ENCODE measurements at regions not wholly inside any gene's neighbourhood (a gene's known extent, or its start where the extent isn't known, plus 50 kb on each side); places are given as distances from the start of the nearest gene placed in this dataset.

DNA sequence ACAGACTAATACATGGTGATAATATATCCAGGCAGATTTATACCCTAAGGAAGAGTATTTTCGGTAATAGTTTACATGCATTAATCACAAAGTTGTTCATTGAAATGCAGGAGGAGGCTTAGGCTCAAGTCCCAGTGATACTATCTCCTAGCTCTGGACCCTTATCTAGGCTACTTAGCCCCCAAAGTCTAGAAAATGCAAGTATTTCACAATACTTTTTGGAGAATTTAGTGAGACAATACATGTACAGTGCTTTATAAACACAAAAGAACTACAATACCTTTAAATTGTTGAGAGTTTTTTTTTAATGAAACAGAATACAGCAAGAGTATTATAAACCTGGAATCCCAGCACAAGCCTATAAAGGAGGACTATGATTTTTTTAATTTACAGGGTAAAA lies 473.9 kb downstream of the HS3ST3B1 start:
- TF ChIP-seq, protein P1, sequence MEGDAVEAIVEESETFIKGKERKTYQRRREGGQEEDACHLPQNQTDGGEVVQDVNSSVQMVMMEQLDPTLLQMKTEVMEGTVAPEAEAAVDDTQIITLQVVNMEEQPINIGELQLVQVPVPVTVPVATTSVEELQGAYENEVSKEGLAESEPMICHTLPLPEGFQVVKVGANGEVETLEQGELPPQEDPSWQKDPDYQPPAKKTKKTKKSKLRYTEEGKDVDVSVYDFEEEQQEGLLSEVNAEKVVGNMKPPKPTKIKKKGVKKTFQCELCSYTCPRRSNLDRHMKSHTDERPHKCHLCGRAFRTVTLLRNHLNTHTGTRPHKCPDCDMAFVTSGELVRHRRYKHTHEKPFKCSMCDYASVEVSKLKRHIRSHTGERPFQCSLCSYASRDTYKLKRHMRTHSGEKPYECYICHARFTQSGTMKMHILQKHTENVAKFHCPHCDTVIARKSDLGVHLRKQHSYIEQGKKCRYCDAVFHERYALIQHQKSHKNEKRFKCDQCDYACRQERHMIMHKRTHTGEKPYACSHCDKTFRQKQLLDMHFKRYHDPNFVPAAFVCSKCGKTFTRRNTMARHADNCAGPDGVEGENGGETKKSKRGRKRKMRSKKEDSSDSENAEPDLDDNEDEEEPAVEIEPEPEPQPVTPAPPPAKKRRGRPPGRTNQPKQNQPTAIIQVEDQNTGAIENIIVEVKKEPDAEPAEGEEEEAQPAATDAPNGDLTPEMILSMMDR (IDR thresholded peaks at IDR 0.05 in 2 of 3, conservative IDR thresholded peaks at IDR 0.05 in 1 of 3; ENCODE audit: borderline replicate concordance in 1 of 3, insufficient read depth in 1 of 3, low read depth in 2 of 3, low read length in 2 of 3): no peak
- TF ChIP-seq CBX3 (IDR thresholded peaks at IDR 0.05; ENCODE audit: low read depth): no peak
